Right lobe of liver (tissue), 4 donors: ENCODE measurements at regions not wholly inside any gene's neighbourhood (a gene's known extent, or its start where the extent isn't known, plus 50 kb on each side); places are given as distances from the start of the nearest gene placed in this dataset.

Experiments used
- POLR2A ChIP-seq: fragments of 450-650 bp; IDR thresholded peaks from one replicate; pipeline ENCODE4 v1.6.1; 2017; ENCODE audit warnings: antibody characterized with exemption, mild to moderate bottlenecking
- TF ChIP-seq, protein P1 (sequence below), 4 donors: fragments of 200-600 bp in 3 of 4; fragments of 450-650 bp in 1 of 4; IDR thresholded peaks; one replicate each; pipeline versions ENCODE4 v1.5.1 to v1.8.0; 2016 to 2022; ENCODE audit warnings: antibody characterized with exemption in 4 of 4, mild to moderate bottlenecking in 2 of 4
- donor health status: DM: no; HTN: no; CAD: no.
- donor health status: DM: no; HTN: no; CAD: no.
- donor health status: DM: no; HTN: yes; CAD: no.

DNA sequence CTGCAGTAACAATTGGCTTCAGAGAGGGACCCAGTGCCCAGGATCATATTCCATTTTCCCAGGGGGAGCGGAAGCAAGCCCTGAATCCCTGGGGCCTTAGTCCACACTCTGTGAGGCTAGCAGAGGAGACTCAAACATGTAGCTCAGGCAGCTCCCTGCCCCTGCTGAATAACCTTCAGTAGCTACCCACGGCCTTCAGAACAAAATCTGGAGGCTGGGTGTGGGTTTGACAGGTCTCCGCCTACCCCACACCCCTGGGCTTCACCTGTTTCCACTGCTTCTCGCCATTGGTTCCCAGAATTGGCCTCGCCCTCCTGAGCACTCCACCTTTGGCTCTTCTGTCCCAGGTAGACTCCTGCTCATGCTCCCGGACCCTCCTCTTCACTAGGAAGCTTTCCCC, 93.6 kb upstream of the ATP2B2 start:
- TF ChIP-seq, protein P1, sequence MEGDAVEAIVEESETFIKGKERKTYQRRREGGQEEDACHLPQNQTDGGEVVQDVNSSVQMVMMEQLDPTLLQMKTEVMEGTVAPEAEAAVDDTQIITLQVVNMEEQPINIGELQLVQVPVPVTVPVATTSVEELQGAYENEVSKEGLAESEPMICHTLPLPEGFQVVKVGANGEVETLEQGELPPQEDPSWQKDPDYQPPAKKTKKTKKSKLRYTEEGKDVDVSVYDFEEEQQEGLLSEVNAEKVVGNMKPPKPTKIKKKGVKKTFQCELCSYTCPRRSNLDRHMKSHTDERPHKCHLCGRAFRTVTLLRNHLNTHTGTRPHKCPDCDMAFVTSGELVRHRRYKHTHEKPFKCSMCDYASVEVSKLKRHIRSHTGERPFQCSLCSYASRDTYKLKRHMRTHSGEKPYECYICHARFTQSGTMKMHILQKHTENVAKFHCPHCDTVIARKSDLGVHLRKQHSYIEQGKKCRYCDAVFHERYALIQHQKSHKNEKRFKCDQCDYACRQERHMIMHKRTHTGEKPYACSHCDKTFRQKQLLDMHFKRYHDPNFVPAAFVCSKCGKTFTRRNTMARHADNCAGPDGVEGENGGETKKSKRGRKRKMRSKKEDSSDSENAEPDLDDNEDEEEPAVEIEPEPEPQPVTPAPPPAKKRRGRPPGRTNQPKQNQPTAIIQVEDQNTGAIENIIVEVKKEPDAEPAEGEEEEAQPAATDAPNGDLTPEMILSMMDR (IDR thresholded peaks at IDR 0.05) = no peak
- TF ChIP-seq POLR2A = no peak
